ENCODE measurements at regions not wholly inside any gene's neighbourhood (a gene's known extent, or its start where the extent isn't known, plus 50 kb on each side); places are given as distances from the start of the nearest gene placed in this dataset.

DNA sequence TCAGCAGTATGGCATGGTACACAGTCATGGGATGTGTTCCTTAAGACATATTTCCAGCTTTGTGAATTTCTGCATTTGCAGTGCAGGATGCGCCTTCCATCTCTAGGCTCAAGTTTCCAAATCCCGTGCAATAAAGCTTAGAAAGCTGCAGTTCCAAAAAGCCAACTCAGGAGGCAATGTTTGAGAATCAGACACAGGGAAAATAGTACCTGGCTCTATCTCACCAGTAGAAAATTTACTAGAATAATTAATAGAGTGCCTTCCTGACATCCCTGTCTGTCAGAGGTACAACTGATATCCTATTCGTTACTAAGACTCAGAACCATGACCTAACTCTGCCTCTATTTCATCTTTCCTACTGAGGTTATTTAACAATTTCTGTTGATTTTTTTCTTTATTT is 1333.0 kb downstream of the PCDH19 start:
- no peak for DNase-seq

- DNase-seq: no peak
These were observed 1336.5 kb downstream of the PCDH19 start for GRCh38 chrX:99073551-99073950.

- DNase-seq: no peak
These were observed 1358.4 kb downstream of the PCDH19 start for GRCh38 chrX:99051639-99052038.

- no peak for DNase-seq
These were observed 1376.7 kb downstream of the PCDH19 start for GRCh38 chrX:99033226-99033901.

- DNase-seq: no peak
These were observed 1399.1 kb downstream of the PCDH19 start for GRCh38 chrX:99010957-99011356.

DNA sequence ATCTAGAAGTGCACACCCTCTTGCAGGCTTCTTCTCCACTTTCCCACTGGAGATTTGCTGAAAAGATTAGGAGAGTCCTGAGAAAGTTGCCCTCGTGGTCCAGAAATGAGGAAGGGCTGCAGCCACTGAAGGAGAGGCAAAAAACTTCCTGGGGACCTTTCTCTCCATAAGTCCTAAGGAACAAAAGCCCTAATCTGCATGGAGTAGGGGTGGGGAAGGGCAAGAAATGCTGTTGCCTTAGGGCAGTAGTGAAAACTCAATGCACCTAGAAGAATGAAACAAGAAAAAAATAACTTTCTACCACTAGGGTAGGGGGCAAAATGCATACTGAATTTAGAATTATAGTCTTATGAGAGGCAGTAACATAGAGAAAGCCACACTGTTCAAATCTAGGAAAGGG is 1408.8 kb downstream of the PCDH19 start:
- no peak for DNase-seq

DNA sequence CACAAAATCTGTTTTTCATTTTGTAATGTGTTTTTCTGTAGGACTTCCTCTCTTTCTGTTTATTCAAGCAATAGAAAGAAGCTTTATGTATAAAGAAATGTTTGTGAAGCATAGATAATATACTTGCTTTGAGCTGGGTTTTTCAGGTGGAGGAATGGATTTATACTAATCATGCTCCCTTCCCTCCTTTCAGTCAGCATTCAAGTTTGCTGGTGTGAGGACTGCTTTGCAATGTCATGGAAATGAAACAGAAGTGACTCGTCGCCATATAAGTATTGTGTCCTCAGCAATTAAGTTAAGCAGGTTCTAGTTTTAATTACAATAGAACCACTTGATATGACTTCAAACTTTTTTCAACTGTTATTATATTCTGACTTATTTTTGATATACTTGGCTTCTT is 1447.1 kb downstream of the PCDH19 start:
- DNase-seq: no peak

GRCh38 chrX:98956014-98956413 is 1454.1 kb downstream of the PCDH19 start:
- no peak for DNase-seq

DNA sequence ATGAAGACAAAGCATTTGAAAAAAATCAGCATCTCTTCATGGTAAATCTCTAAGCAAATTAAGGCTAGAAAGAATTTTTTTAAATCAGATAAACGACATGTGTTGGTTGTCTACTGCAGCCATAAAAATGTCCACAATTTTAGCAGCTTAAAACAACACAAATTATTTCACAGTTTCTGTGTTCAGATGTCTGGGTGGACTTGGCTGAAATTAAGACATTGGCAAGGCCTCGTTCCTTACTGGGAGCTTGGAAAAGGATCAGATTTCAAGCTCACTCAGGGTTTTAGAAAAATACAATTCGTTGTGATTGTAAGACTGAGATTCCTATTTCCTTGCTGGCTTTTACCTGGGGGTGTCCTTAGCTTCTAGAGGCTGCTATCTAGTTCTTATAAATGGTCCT is 1470.6 kb downstream of the PCDH19 start:
- DNase-seq: no peak

GRCh38 chrX:98931216-98931615 is 1478.9 kb downstream of the PCDH19 start:
- DNase-seq: no peak

GRCh38 chrX:98924511-98924910 is 1485.6 kb downstream of the PCDH19 start:
- no peak for DNase-seq

DNA sequence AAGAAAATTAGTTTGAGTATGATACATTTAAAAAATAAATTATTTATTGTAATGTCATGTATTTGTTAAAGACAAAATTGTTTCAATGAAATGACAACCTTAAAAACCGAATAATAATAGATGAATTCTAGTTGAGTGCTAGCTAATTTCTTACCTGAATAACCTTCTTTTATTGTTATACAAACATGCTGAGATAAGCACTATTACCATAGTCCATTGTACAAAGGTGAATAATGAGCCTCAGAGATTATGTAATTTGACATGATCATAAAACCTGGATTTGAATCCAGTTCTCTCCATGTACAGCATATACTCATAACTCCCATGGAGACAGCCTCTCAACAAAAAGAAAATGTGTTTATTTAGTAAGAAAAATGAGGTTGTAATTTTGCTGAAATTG is 1512.9 kb downstream of the PCDH19 start:
- no peak for DNase-seq

DNA sequence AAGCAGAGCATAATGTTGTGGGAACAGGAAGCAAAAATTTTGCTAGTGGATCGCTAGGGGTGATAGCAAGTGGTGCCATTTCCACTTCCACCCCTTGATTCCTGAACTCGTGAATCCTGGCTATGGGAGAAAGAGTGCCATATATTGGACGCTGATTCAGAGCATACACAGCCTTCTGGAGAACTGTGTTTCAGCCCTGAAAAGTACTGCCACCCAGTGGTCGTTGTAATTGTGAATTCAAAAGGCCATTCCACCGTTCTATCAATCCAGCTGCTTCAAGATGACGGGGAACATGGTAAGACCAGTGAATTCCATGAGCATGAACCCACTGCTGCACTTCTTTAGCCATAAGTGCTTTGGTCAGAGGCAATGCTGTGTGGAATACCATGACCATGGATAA is 1559.4 kb downstream of the PCDH19 start:
- peak; percentile 1 for DNase-seq
